GM12892 (cell line): ENCODE measurements at regions not wholly inside any gene's neighbourhood (a gene's known extent, or its start where the extent isn't known, plus 50 kb on each side); places are given as distances from the start of the nearest gene placed in this dataset.

Source experiments
- POLR2AphosphoS5 ChIP-seq: IDR thresholded peaks from 2 replicates; pipeline ENCODE4 v1.6.1; 2011; ENCODE audit warnings: low read depth, low read length, control low read depth
- TAF1 ChIP-seq: IDR thresholded peaks from 2 replicates; pipeline ENCODE4 v1.6.1; 2011; ENCODE audit warnings: low read depth, mild to moderate bottlenecking, control low read depth, low read length, borderline replicate concordance

DNA sequence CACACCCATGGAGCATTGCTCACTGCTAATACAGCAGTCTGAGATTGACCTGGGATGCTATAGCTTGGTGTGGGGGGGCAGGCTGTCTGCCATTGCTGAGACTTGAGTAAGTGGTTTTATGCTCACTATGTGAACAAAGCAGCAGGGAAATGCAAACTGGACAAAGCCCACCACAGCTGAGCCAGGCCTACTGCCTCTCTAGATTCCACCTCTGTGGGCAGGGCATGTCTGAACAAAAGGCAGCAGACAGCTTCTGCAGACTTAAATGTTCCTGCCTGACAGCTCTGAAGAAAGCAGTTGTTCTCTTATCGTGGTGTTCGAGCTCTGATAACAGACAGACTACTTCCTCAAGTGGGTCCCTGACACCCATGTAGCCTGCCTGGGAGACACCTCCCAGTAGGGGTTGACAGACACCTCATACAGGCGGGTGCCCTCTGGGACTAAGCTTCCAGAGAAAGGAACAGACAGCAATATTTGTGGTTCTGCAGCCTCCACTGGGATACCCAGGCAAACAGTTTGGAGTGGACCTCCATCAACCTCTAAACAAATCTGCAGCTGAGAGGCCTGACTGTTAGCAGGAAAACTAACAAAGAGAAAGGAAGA lies 2204.8 kb downstream of the TP53TG3F start:
- TF ChIP-seq POLR2AphosphoS5 = no peak
- TF ChIP-seq TAF1 = no peak
